Prostate gland (tissue), 2 donors: ENCODE measurements at regions not wholly inside any gene's neighbourhood (a gene's known extent, or its start where the extent isn't known, plus 50 kb on each side); places are given as distances from the start of the nearest gene placed in this dataset.

ENCODE experiments used
- DNase-seq: peaks from one replicate; pipeline ENCODE4 v3.0.0-alpha.2; 2019; ENCODE audit warnings: low spot score
- H3K27ac ChIP-seq, 2 donors: fragments of 200-600 bp; sonication (generic); 2 replicates each; pipeline ENCODE4 v1.5.1; 2017 to 2019
- H3K27me3 ChIP-seq: fragments of 200-600 bp; sonication (generic); replicated peaks from 2 replicates; pipeline ENCODE4 v1.5.1; 2019; ENCODE audit not compliant: insufficient read depth
- H3K36me3 ChIP-seq, 2 donors: fragments of 200-600 bp; sonication (generic); 1 replicate in 1 of 2; 2 replicates in 1 of 2; pipeline versions ENCODE4 v1.5.1 to v1.8.1; 2017 to 2019
- H3K4me1 ChIP-seq: fragments of 200-600 bp; sonication (generic); replicated peaks from 2 replicates; pipeline ENCODE4 v1.5.1; 2019
- H3K4me3 ChIP-seq, 2 donors: fragments of 200-600 bp; sonication (generic); 2 replicates each; pipeline ENCODE4 v1.5.1; 2017 to 2019
- H3K9me3 ChIP-seq: fragments of 200-600 bp; sonication (generic); 2 replicates; pipeline ENCODE4 v1.5.1; 2017
- CTCF ChIP-seq, 4 experiments: fragments of 200-600 bp in 2 of 4; fragments of 450-650 bp in 2 of 4; sonication (generic) in 2 of 4; IDR thresholded peaks; 1 replicate in 3 of 4; 2 replicates in 1 of 4; pipeline ENCODE4 v1.5.1; 2016 to 2019; ENCODE audit warnings: antibody characterized with exemption in 4 of 4, mild to moderate bottlenecking in 2 of 4, moderate library complexity in 2 of 4
- POLR2A ChIP-seq: fragments of 450-650 bp; IDR thresholded peaks from one replicate; pipeline ENCODE4 v1.6.1; 2016; ENCODE audit warnings: antibody characterized with exemption, mild to moderate bottlenecking
- POLR2AphosphoS5 ChIP-seq: sonication (generic); formaldehyde crosslinking; IDR thresholded peaks from one replicate; pipeline ENCODE4 v1.6.1; 2017; ENCODE audit warnings: antibody characterized with exemption
- WGBS: methylation state at CpG from one replicate; pipeline ENCODE4 v1.1.5; 2018; 5-methylcytosine and 5-hydroxymethylcytosine counted together
- intact Hi-C: fragments of 100-400 bp; cut with DNase I; formaldehyde crosslinking; loops from one replicate; pipeline ENCODE4 v1.14.2; 2022

- Histone ChIP-seq H3K27ac (no peak overlapping the region), H3K4me1 (no peaks in the 10 kb centered on the region), H3K36me3 (no peaks in the 10 kb centered on the region), H3K27me3 (no peaks in the 10 kb centered on the region), H3K9me3 (no peaks in the 10 kb centered on the region), H3K4me3 (no peak overlapping the region)
- intact Hi-C loops, result no loop called here
- 68% methylated on average over 1 of the region's 1 CpG for WGBS
- no peak for DNase-seq
- TF ChIP-seq CTCF (IDR thresholded peaks at IDR 0.05), result no peak
- TF ChIP-seq POLR2AphosphoS5, result no peak
- no peak for TF ChIP-seq POLR2A
Measured at GRCh38 chr12:116474331-116474730, 84.8 kb upstream of the MAP1LC3B2 start.

GRCh38 chr12:116474899-116475298 is 84.3 kb upstream of the MAP1LC3B2 start:
- intact Hi-C loops, result no loop called here
- Histone ChIP-seq H3K9me3 (no peaks in the 10 kb centered on the region), H3K4me1 (no peaks in the 10 kb centered on the region), H3K36me3 (no peaks in the 10 kb centered on the region), H3K27ac (no peak overlapping the region), H3K27me3 (no peaks in the 10 kb centered on the region), H3K4me3 (no peak overlapping the region)
- DNase-seq, result no peak
- 98% methylated on average over 4 of the region's 4 CpGs for WGBS
- TF ChIP-seq CTCF (IDR thresholded peaks at IDR 0.05) (no peak), POLR2A (no peak), POLR2AphosphoS5 (no peak)

GRCh38 chr12:116476227-116476822 is 82.9 kb upstream of the MAP1LC3B2 start:
- no peak for DNase-seq

GRCh38 chr12:116478243-116478773 is 80.9 kb upstream of the MAP1LC3B2 start:
- WGBS, result 81% methylated on average over 6 of the region's 6 CpGs
- Histone ChIP-seq H3K27ac (no peak overlapping the region), H3K9me3 (no peaks in the 10 kb centered on the region), H3K4me3 (no peak overlapping the region), H3K36me3 (no peaks in the 10 kb centered on the region), H3K4me1 (no peaks in the 10 kb centered on the region), H3K27me3 (no peaks in the 10 kb centered on the region)
- TF ChIP-seq POLR2AphosphoS5 (no peak), POLR2A (no peak), CTCF (IDR thresholded peaks at IDR 0.05) (no peak)
- no peak for DNase-seq
- intact Hi-C loops, result no loop called here

More at GRCh38 chr12:116476227-116476822, 82.9 kb upstream of the MAP1LC3B2 start:
- H3K4me3 ChIP-seq, result no peak overlapping the region
- 96% methylated on average over 7 of the region's 7 CpGs for WGBS
- no peaks in the 10 kb centered on the region for H3K36me3 ChIP-seq
- TF ChIP-seq POLR2AphosphoS5, result no peak
- no peak for TF ChIP-seq CTCF (IDR thresholded peaks at IDR 0.05)
- TF ChIP-seq POLR2A, result no peak
- H3K27ac ChIP-seq, result no peak overlapping the region
- H3K27me3 ChIP-seq, result no peaks in the 10 kb centered on the region
- H3K4me1 ChIP-seq, result no peaks in the 10 kb centered on the region
- intact Hi-C loops, result no loop called here
- H3K9me3 ChIP-seq, result no peaks in the 10 kb centered on the region

- intact Hi-C loops, result no loop called here
- no peak for TF ChIP-seq CTCF (IDR thresholded peaks at IDR 0.05)
- TF ChIP-seq POLR2A, result no peak
- no peak for TF ChIP-seq POLR2AphosphoS5
- no peak for DNase-seq
- WGBS, result 80% methylated on average over 3 of the region's 3 CpGs
- Histone ChIP-seq H3K9me3 (no peaks in the 10 kb centered on the region), H3K4me3 (no peak overlapping the region), H3K36me3 (no peaks in the 10 kb centered on the region), H3K4me1 (no peaks in the 10 kb centered on the region), H3K27ac (no peak overlapping the region), H3K27me3 (no peaks in the 10 kb centered on the region)
Measured at GRCh38 chr12:116480210-116480810, 78.9 kb upstream of the MAP1LC3B2 start.
